Fibroblast of pulmonary artery (primary cell): ENCODE measurements at regions not wholly inside any gene's neighbourhood (a gene's known extent, or its start where the extent isn't known, plus 50 kb on each side); places are given as distances from the start of the nearest gene placed in this dataset.

Experiments used
- DNase-seq: peaks from one replicate; pipeline ENCODE4 v3.0.0-alpha.2; 2010; ENCODE audit warnings: low read depth
- H3K4me3 ChIP-seq: replicated peaks from 2 replicates; pipeline ENCODE4 v1.5.1; 2011; ENCODE audit warnings: low read depth, mild to moderate bottlenecking, control low read depth, low read length, moderate library complexity
- CTCF ChIP-seq: IDR thresholded peaks from 2 replicates; pipeline ENCODE4 v1.5.1; 2011; ENCODE audit warnings: mild to moderate bottlenecking, control low read depth, low read length, inconsistent platforms; ENCODE audit errors: missing control alignments

- TF ChIP-seq CTCF = no peak
- DNase-seq = peak; percentile 53
- H3K4me3 ChIP-seq = no peak overlapping the region
Measured at GRCh38 chr7:17056491-17057142, 174.8 kb upstream of the AGR3 start.

GRCh38 chr7:17057143-17057509, 175.3 kb upstream of the AGR3 start:
- no peak for TF ChIP-seq CTCF
- no peak for DNase-seq

GRCh38 chr7:17058568-17058967, 176.8 kb upstream of the AGR3 start:
- TF ChIP-seq CTCF = no peak
- DNase-seq = peak; percentile 52
- H3K4me3 ChIP-seq = no peak overlapping the region

More at GRCh38 chr7:17057143-17057509, 175.3 kb upstream of the AGR3 start:
- H3K4me3 ChIP-seq = no peak overlapping the region

- no peak for DNase-seq
- no peak overlapping the region for H3K4me3 ChIP-seq
- TF ChIP-seq CTCF = no peak
Measured at GRCh38 chr7:17060051-17060450, 178.3 kb upstream of the AGR3 start.

- TF ChIP-seq CTCF = no peak
- DNase-seq = no peak
- no peak overlapping the region for H3K4me3 ChIP-seq
Measured at GRCh38 chr7:17061443-17061842, 179.7 kb upstream of the AGR3 start.

- TF ChIP-seq CTCF = no peak
- no peak overlapping the region for H3K4me3 ChIP-seq
- DNase-seq = no peak
Measured at GRCh38 chr7:17062151-17063044, 180.6 kb upstream of the AGR3 start.
